ENCODE measurements at regions not wholly inside any gene's neighbourhood (a gene's known extent, or its start where the extent isn't known, plus 50 kb on each side); places are given as distances from the start of the nearest gene placed in this dataset.
"Not testable (repeated sequence)": the region's sequence is repeated elsewhere in the genome, so short reads cannot be mapped to it uniquely, and the experiment has no call there.

DNA sequence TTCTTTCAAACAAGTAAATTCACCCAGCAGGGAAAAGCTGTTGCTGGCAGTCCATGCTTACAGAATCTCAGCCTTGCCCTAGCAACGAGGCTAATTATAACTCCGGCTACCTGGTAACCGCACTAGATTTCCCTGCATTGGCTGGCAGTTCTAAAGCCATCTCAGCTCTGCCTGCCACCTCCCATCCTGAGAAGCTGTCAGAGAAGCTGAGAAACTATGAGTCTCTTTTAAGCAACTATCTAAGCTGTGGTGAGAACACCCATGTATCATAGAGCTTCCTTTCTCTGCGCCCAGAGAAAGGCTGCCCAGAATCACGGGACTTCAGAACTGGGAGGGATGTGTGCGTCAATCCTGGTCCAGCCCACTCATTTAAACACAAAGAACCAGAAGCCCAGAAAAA is 113.9 kb upstream of the NBPF26 start:
- TF ChIP-seq ZFP3 (CRISPR knock-in tag; IDR thresholded peaks at IDR 0.05); TOX (CRISPR knock-in tag; IDR thresholded peaks at IDR 0.05; ENCODE audit: borderline replicate concordance); ZNF70 (CRISPR knock-in tag; IDR thresholded peaks at IDR 0.05); POU6F1 (CRISPR knock-in tag; IDR thresholded peaks at IDR 0.05; ENCODE audit: borderline replicate concordance, low read depth); ZC3H10 (CRISPR knock-in tag; IDR thresholded peaks at IDR 0.05); OSR1 (CRISPR knock-in tag; IDR thresholded peaks at IDR 0.05): not testable (repeated sequence)
